CD4-positive, alpha-beta T cell treated with Interleukin-10 for 1 hour (primary cell): ENCODE measurements at regions not wholly inside any gene's neighbourhood (a gene's known extent, or its start where the extent isn't known, plus 50 kb on each side); places are given as distances from the start of the nearest gene placed in this dataset.
"Not testable (repeated sequence)": the region's sequence is repeated elsewhere in the genome, so short reads cannot be mapped to it uniquely, and the experiment has no call there.

Experiments
- DNase-seq: peaks from one replicate; pipeline ENCODE4 v3.0.0-alpha.2; 2020

GRCh38 chr10:78464118-78464855 is 430.6 kb downstream of the RPS24 start:
- DNase-seq: no peak

- DNase-seq: no peak
Measured at GRCh38 chr10:78464856-78465267, 431.2 kb downstream of the RPS24 start.

- DNase-seq: no peak
Measured at GRCh38 chr10:78465431-78465830, 431.8 kb downstream of the RPS24 start.

GRCh38 chr10:78467496-78468106 is 433.9 kb downstream of the RPS24 start:
- no peak for DNase-seq

GRCh38 chr10:78468731-78469130 is 435.1 kb downstream of the RPS24 start:
- not testable (repeated sequence) for DNase-seq

GRCh38 chr10:78470267-78471103 is 436.8 kb downstream of the RPS24 start:
- no peak for DNase-seq

GRCh38 chr10:78471326-78471722 is 437.7 kb downstream of the RPS24 start:
- DNase-seq: no peak

GRCh38 chr10:78471723-78472550 is 438.3 kb downstream of the RPS24 start:
- DNase-seq: no peak

GRCh38 chr10:78472551-78472890 is 438.9 kb downstream of the RPS24 start:
- DNase-seq: no peak

GRCh38 chr10:78473006-78473405 is 439.3 kb downstream of the RPS24 start:
- no peak for DNase-seq

GRCh38 chr10:78474743-78475142 is 441.1 kb downstream of the RPS24 start:
- DNase-seq: no peak

GRCh38 chr10:78475437-78475836 is 441.8 kb downstream of the RPS24 start:
- no peak for DNase-seq

- no peak for DNase-seq
Measured at GRCh38 chr10:78476156-78476555, 442.5 kb downstream of the RPS24 start.

GRCh38 chr10:78476844-78477243 is 443.2 kb downstream of the RPS24 start:
- no peak for DNase-seq

GRCh38 chr10:78478919-78479318 is 445.3 kb downstream of the RPS24 start:
- DNase-seq: no peak

- DNase-seq: no peak
Measured at GRCh38 chr10:78479467-78479866, 445.8 kb downstream of the RPS24 start.

GRCh38 chr10:78481842-78482241 is 448.2 kb downstream of the RPS24 start:
- DNase-seq: no peak

- DNase-seq: no peak
Measured at GRCh38 chr10:78483641-78484040, 450.0 kb downstream of the RPS24 start.

- DNase-seq: no peak
Measured at GRCh38 chr10:78489034-78489433, 455.4 kb downstream of the RPS24 start.

GRCh38 chr10:78491812-78492211 is 458.1 kb downstream of the RPS24 start:
- no peak for DNase-seq

- DNase-seq: no peak
Measured at GRCh38 chr10:78492424-78492823, 458.8 kb downstream of the RPS24 start.

- DNase-seq: no peak
Measured at GRCh38 chr10:78494179-78494578, 460.5 kb downstream of the RPS24 start.
